ENCODE measurements at regions not wholly inside any gene's neighbourhood (a gene's known extent, or its start where the extent isn't known, plus 50 kb on each side); places are given as distances from the start of the nearest gene placed in this dataset.

DNA sequence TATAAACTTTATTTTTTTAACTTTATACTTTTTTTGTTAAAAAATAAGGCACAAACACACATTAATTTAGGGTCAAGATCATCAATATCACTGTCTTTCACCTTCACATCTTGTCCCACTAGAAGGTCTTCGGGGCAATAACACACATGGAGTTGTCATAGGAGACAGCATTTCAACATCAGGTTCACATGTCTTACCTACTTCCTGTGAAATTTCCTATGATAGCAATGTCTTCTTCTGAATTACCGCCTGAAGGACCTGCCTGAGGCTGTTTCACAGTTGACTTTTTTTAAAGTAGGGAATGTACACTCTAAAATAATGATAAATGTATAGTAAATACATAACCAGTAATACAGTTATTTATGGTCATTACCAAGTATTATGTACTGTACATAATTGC lies 559.4 kb downstream of the PLPP3 start:
- no peak for TF ChIP-seq TAF1 (IDR thresholded peaks at IDR 0.05; ENCODE audit: low read depth)
- TF ChIP-seq EP300 (IDR thresholded peaks at IDR 0.05; ENCODE audit: borderline replicate concordance) = no peak
- TF ChIP-seq REST (IDR thresholded peaks at IDR 0.05; ENCODE audit: low read depth) = no peak
- no peak for TF ChIP-seq YY1 (IDR thresholded peaks at IDR 0.05; ENCODE audit: low read depth)
- TF ChIP-seq EGR1 (IDR thresholded peaks at IDR 0.05) = no peak
- TF ChIP-seq MAX (IDR thresholded peaks at IDR 0.05) = no peak
- no peak for TF ChIP-seq FOXM1 (IDR thresholded peaks at IDR 0.05; ENCODE audit: borderline replicate concordance, low read depth)
- TF ChIP-seq, protein P1, sequence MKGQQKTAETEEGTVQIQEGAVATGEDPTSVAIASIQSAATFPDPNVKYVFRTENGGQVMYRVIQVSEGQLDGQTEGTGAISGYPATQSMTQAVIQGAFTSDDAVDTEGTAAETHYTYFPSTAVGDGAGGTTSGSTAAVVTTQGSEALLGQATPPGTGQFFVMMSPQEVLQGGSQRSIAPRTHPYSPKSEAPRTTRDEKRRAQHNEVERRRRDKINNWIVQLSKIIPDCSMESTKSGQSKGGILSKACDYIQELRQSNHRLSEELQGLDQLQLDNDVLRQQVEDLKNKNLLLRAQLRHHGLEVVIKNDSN (IDR thresholded peaks at IDR 0.05) = no peak
- no peak for TF ChIP-seq CREB1 (IDR thresholded peaks at IDR 0.05; ENCODE audit: low read depth)
- no peak for TF ChIP-seq ZBTB7A (IDR thresholded peaks at IDR 0.05; ENCODE audit: low read depth)
- no peak for TF ChIP-seq TCF12 (IDR thresholded peaks at IDR 0.05; ENCODE audit: low read depth)
- TF ChIP-seq RAD21 (IDR thresholded peaks at IDR 0.05; ENCODE audit: low read depth) = no peak
- TF ChIP-seq TEAD4 (IDR thresholded peaks at IDR 0.05) = no peak
- no peak for TF ChIP-seq CEBPB (IDR thresholded peaks at IDR 0.05)
